GM12873 (cell line): ENCODE measurements at regions not wholly inside any gene's neighbourhood (a gene's known extent, or its start where the extent isn't known, plus 50 kb on each side); places are given as distances from the start of the nearest gene placed in this dataset.

Experiments used
- CTCF ChIP-seq: IDR thresholded peaks from 2 replicates; pipeline ENCODE4 v1.5.1; 2012; ENCODE audit warnings: low read depth, mild to moderate bottlenecking, moderate library complexity, low read length, control low read depth; ENCODE audit not compliant: insufficient read depth; ENCODE audit errors: missing control alignments

GRCh38 chr11:45554230-45554967, 111.0 kb downstream of the CHST1 start:
- no peak for TF ChIP-seq CTCF

- no peak for TF ChIP-seq CTCF
These were observed 112.0 kb downstream of the CHST1 start for GRCh38 chr11:45553383-45553936.

- no peak for TF ChIP-seq CTCF
These were observed 114.2 kb downstream of the CHST1 start for GRCh38 chr11:45551191-45551713.

GRCh38 chr11:45549257-45549656, 116.2 kb downstream of the CHST1 start:
- no peak for TF ChIP-seq CTCF

- TF ChIP-seq CTCF, result no peak
These were observed 119.1 kb downstream of the CHST1 start for GRCh38 chr11:45546366-45546765.

- no peak for TF ChIP-seq CTCF
These were observed 120.6 kb downstream of the CHST1 start for GRCh38 chr11:45544826-45545225.

- TF ChIP-seq CTCF, result no peak
These were observed 121.5 kb downstream of the CHST1 start for GRCh38 chr11:45543808-45544422.
